ENCODE measurements at regions not wholly inside any gene's neighbourhood (a gene's known extent, or its start where the extent isn't known, plus 50 kb on each side); places are given as distances from the start of the nearest gene placed in this dataset.

DNA sequence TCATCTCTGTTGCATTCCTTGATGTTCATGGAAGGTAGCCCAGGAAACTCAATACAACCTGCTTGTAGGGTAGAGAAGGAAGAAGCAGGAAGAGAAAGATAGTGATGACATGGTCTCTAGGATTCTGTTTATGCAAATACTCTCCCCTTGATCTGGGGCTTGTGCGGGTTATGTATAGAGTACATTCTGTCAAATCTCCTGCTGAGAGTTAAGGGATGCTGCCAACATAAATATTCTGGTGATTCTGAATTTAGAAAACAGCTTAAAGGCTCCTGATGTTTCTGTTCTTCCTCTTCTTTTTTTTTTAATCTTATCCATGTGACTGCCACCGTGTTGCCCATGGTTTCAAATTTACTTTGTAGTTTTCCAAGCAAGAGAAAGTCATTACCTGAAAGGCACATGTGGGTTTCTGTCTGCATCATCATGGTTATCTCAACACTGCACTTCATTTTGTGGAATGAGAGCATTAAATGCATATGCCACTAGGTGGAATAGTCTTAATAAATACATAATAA lies 150.6 kb downstream of the RPS12 start:
- TF ChIP-seq POLR2AphosphoS5 (IDR thresholded peaks at IDR 0.05; ENCODE audit: low read depth, low read length): no peak
- TF ChIP-seq FOXP2 (optimal IDR thresholded peaks at IDR 0.05; ENCODE audit: borderline replicate concordance, extremely low read depth, extremely low read length, insufficient read depth): no peak
